OCI-LY3 (cell line): ENCODE measurements at regions not wholly inside any gene's neighbourhood (a gene's known extent, or its start where the extent isn't known, plus 50 kb on each side); places are given as distances from the start of the nearest gene placed in this dataset.

ENCODE experiments used
- EZH2phosphoT487 ChIP-seq: fragments of 200-600 bp; shearing (Covaris generic); IDR thresholded peaks from 2 replicates; pipeline ENCODE4 v1.6.1; 2018; ENCODE audit warnings: antibody characterized with exemption, mixed run types, low read depth
- TF ChIP-seq, protein P1 (sequence below): fragments of 200-600, 300-600 bp; sonication (generic); IDR thresholded peaks from 2 replicates; pipeline ENCODE4 v1.5.1; 2014; ENCODE audit warnings: antibody characterized with exemption, low read length, low read depth

GRCh38 chr10:80787952-80788351 is 250.2 kb downstream of the SH2D4B start:
- no peak for TF ChIP-seq EZH2phosphoT487
- TF ChIP-seq, protein P1, sequence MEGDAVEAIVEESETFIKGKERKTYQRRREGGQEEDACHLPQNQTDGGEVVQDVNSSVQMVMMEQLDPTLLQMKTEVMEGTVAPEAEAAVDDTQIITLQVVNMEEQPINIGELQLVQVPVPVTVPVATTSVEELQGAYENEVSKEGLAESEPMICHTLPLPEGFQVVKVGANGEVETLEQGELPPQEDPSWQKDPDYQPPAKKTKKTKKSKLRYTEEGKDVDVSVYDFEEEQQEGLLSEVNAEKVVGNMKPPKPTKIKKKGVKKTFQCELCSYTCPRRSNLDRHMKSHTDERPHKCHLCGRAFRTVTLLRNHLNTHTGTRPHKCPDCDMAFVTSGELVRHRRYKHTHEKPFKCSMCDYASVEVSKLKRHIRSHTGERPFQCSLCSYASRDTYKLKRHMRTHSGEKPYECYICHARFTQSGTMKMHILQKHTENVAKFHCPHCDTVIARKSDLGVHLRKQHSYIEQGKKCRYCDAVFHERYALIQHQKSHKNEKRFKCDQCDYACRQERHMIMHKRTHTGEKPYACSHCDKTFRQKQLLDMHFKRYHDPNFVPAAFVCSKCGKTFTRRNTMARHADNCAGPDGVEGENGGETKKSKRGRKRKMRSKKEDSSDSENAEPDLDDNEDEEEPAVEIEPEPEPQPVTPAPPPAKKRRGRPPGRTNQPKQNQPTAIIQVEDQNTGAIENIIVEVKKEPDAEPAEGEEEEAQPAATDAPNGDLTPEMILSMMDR, result no peak
